HG02840 (cell line): ENCODE measurements at regions not wholly inside any gene's neighbourhood (a gene's known extent, or its start where the extent isn't known, plus 50 kb on each side); places are given as distances from the start of the nearest gene placed in this dataset.

Source experiments
- ATAC-seq: cut with Tn5 transposase; IDR thresholded peaks from one replicate; pipeline ENCODE4 v1.9.1; 2021; ENCODE audit warnings: mild to moderate bottlenecking, moderate library complexity, moderate number of reproducible peaks; ENCODE audit not compliant: unreplicated experiment, low FRiP score

DNA sequence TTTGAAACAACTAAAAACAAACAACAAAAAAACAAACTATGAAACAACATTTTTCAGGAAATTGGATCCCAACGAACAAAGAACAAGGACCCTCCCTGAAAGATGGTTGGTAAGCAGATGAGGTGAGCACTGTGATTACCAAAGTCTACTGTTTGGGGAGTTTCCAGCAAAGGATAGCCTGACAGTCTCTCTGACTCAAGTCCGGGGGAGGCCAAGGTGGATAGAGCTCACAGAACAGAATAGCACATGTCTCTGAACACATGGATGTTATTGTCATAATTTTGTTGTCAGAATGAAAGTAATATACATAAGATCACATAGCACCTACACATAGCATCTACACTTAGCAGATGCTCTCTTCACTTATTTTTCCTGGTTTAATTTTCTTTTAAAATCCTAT lies 501.3 kb upstream of the TENM4 start:
- no peak for ATAC-seq

- ATAC-seq: no peak
Measured at GRCh38 chr11:79940974-79941735, 500.3 kb upstream of the TENM4 start.

DNA sequence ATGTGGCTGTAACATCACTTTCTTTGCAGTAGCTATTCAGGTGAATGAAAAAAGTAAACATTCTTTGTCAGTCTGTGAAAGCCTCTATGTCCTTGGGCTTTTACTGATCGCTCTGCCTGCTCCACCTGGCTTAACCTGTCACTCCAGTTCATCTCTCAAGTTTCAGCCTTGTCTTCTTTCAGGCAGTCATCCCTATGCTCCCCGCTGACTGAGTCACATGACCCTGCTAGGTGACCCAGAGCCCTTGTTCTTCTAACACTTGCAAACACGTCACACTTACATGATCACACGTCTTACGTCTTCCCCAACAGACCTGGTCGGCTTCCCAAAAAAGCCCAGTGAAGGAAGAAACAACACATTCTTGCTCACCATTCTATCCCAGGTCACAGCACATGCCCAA lies 499.3 kb upstream of the TENM4 start:
- ATAC-seq: no peak

GRCh38 chr11:79939111-79939510 lies 498.3 kb upstream of the TENM4 start:
- ATAC-seq: no peak

DNA sequence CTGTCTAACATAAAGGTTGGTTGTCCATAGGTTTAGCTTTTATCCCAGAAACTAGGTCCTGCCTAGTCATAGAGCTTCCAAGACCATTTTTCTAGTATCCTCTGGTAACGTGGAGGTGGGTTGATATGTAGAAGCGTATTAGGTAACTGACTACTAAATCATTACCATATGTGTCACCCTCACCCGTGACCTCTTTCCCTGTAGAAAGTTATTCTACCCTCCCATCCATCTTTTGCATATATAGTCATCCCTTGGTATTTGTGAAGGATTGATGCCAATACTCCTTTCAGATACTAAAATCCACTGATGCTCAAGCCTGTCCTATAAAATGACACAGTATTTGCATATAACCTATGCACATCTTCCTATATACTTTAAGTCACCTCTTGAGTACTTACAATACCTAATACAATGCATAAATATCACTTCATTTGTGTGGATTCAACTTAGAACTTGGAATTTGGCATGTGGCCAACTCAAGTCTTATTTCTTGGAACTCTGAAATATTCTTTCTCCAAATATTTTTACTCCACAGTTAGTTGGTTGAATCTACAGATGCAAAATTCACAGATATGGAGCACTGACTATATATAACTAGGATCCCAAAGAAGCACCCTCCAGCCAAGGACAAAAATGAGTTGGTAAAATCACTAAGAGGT lies 497.0 kb upstream of the TENM4 start:
- no peak for ATAC-seq

GRCh38 chr11:79932612-79933011 lies 491.8 kb upstream of the TENM4 start:
- ATAC-seq: no peak

DNA sequence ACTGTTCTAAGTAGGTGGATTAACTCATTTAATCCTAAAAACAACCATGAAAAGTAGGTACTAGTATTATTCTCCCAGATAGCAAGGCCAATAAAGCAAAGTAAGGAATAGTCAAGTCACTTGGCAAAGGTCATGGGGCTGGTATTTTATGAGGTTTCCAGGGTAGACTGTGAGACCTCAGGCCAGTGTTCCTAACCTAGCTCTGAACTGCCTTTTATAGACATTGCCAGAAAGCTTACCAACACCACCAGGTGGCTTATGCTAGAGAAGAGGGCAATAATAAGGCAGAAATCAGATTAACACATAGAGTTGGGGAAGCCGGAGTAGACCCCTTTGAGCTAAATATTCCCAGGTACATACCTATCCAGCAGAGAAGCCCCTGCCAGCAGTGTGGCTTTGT lies 490.9 kb upstream of the TENM4 start:
- ATAC-seq: no peak

DNA sequence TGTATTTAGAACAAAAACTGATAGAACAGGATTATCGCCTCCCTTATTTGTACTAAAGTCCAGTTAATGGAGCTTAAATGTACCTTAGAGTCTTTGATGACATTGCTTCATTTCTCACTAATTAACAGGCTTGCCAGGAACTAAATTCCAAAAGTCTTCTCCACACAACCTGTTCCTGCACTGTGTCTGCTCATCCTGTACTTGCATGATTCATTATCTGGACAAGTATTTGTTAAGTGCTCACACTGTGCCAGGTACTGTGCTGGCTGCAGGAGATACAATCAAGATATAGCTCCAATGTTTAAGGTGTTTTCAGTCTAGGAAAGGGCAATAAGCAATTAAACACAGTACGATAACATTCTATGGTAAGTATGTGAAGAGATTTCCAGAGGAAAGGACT lies 485.9 kb upstream of the TENM4 start:
- no peak for ATAC-seq

DNA sequence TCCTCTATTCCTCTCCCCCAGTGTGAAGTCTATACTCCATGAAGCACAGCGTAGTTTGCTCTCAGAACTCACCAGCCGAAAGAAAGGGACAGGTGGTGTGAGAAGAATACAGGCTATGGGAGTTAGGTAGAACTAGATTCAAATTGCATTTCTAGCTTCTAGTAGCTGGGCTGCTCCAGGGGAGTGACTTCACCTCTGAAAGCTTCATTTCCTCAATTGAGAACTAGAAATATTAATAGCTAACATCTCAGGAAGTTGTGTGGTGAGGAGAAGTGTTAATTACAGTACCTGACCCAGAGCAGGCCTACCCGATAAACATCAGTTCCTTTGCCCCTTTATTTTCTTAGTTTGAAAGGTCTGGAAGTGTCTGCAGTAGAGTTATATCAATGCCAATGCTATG lies 484.7 kb upstream of the TENM4 start:
- ATAC-seq: no peak

GRCh38 chr11:79922641-79923040 lies 481.8 kb upstream of the TENM4 start:
- ATAC-seq: no peak

GRCh38 chr11:79920480-79920879 lies 479.6 kb upstream of the TENM4 start:
- no peak for ATAC-seq

DNA sequence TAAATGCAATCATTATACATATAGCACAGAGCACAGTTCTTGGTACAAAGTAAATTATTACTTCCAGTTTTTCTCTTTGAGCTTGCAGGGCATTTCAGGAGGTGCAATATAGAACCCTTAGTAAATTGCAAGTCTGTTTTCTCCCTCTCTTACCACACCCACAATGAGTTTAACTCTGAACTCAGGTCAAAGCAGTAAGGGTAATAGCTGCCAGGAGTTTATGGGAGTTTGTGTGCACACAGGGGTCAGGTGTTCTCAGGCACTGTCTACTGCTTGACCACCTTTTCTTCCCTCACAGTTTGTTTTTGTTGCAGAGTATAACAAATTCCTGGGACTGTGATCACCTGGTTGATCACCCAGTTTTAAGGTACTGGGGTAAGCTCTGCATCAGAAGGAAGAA lies 478.5 kb upstream of the TENM4 start:
- no peak for ATAC-seq

GRCh38 chr11:79918846-79919245 lies 478.0 kb upstream of the TENM4 start:
- no peak for ATAC-seq

GRCh38 chr11:79906164-79906563 lies 465.3 kb upstream of the TENM4 start:
- ATAC-seq: no peak

DNA sequence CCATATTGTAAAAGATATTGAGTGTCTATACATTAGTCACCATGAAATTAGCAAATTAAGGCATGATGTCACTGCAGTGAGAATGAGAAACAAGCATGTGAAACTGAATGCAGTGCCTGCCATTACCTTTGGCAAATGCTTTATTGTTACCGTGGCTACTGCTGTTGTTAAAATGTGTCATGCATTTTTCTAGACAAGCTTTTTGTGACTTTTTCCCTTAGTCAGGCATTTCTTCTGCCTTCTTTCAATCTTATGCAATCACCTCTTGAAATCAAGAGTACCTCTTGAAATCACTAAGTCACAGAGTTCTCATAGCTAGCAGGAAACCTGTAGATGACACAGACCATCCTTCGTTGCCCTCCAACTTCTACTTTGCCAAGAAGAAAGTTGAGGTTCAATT lies 461.7 kb upstream of the TENM4 start:
- ATAC-seq: no peak

DNA sequence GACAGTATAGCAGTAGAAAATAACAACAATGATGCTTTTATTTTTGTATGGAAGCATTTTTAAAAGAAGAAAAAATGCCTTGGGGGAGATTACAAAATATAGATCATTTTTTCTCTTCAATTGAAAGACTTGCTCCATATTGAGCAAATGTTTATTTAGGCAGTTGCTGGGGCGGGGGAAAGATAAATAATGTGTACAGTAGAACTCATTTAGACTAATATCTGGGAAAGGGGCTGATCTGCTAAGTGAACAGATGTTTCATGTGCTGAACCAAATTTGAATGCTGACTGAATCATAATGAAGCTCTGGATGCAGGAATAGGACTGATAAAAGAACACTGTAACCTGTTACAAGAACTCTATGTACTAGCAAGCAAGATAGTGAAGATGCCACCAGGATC lies 457.1 kb upstream of the TENM4 start:
- no peak for ATAC-seq

- ATAC-seq: no peak
Measured at GRCh38 chr11:79896258-79896657, 455.4 kb upstream of the TENM4 start.

DNA sequence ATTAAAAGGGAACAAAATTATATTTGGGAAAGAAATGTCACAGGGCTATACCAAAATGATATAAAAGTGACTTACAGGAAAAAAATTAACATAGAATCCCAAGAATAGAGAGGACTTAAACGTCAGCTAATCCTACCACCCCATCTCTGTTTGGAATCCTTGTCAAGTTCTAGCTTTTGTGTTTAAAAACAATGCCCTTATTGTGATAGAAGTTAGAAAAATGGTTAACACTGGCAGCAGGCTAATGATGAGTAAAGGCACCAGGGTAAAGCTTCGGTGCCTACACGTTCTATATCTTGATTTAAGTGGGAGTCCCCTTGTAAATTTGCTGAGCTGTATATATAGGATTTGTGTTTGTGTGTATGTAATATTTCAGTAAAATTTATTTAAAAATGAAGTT lies 453.3 kb upstream of the TENM4 start:
- no peak for ATAC-seq

DNA sequence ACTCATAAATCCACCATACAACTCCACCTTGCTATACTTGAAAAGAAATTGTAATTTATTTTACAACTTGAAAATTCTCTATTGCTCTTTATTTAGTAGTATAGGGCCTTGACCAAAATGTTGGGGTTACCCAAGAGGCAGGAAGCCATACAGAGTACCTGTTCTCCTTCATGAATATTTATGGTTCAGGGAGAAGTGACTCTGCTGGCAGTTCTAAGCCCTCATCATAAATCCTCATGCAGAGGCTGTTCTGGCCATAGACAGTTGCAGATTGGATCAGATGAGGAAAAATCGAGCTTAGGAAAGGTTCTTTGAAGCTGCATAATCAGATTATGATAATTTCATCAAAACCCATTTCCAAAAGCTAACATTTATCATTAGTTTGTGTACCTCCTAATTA lies 449.4 kb upstream of the TENM4 start:
- ATAC-seq: no peak

DNA sequence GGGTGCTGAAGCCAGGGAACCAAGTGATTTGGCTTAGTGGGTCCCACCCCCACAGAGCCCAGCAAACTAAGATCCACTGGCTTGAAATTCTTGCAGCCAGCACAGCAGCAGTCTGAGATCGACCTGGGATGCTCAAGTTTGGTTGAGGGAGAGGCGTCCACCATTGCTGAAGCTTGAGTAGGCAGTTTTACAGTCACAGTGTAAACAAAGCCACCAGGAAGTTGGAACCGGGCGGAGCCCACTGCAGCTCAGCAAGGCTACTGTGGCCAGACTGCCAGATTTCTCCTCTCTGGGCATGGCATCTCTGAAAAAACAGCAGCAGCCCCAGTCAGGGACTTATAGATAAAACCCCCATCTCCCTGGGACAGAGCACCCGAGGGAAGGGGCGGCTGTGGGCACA lies 424.1 kb upstream of the TENM4 start:
- ATAC-seq: no peak

GRCh38 chr11:79860336-79860735 lies 419.5 kb upstream of the TENM4 start:
- ATAC-seq: no peak
